ENCODE measurements at regions not wholly inside any gene's neighbourhood (a gene's known extent, or its start where the extent isn't known, plus 50 kb on each side); places are given as distances from the start of the nearest gene placed in this dataset.

DNA sequence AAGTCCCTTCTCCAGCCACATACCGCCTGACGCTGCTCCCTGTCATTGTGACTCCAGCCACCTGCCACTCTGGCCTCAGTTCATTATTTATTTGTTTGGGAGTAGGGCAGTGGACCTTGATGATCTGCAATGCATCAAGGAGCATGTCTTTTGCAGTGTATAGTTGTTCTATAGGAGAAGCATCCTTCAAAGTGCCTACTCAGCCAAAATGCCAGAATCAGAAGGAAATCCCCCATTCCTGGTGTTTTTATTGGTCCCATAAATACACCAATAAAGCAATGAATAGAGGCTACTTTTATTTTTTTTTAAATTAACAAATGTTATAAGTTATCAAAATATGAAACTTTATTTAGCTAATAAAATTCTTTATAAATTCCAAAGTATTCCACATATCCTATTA is 123.8 kb upstream of the NSMCE3 start:
- TF ChIP-seq EP300 (IDR thresholded peaks at IDR 0.05) (no peak), POLR2A (IDR thresholded peaks at IDR 0.05) (no peak)
- TF ChIP-seq, protein P1, sequence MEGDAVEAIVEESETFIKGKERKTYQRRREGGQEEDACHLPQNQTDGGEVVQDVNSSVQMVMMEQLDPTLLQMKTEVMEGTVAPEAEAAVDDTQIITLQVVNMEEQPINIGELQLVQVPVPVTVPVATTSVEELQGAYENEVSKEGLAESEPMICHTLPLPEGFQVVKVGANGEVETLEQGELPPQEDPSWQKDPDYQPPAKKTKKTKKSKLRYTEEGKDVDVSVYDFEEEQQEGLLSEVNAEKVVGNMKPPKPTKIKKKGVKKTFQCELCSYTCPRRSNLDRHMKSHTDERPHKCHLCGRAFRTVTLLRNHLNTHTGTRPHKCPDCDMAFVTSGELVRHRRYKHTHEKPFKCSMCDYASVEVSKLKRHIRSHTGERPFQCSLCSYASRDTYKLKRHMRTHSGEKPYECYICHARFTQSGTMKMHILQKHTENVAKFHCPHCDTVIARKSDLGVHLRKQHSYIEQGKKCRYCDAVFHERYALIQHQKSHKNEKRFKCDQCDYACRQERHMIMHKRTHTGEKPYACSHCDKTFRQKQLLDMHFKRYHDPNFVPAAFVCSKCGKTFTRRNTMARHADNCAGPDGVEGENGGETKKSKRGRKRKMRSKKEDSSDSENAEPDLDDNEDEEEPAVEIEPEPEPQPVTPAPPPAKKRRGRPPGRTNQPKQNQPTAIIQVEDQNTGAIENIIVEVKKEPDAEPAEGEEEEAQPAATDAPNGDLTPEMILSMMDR (IDR thresholded peaks at IDR 0.05): no peak

Data from ovary (tissue), 3 donors.